ENCODE measurements at regions not wholly inside any gene's neighbourhood (a gene's known extent, or its start where the extent isn't known, plus 50 kb on each side); places are given as distances from the start of the nearest gene placed in this dataset.
"Not testable (repeated sequence)": the region's sequence is repeated elsewhere in the genome, so short reads cannot be mapped to it uniquely, and the experiment has no call there.

DNA sequence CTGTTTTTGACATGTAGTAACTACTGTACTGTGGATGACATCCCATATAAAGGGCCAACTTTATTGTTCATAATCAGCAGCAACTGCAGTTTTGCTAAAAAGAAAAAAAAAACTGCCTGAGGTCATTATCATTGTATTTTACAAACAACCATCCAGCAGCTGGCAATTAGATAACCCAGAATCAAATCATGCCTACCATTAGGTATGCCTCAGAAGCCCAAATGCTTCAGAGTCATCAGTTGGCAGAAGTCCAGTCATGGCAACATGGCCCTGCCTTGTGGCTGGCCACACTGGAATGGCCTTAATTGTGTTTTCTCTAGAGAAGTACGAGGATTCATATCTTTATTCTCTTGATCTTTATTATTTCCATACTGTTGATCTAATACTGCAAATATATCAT is 462.4 kb upstream of the NRSN1 start:
- DNase-seq (ENCODE audit: low spot score) = no peak

DNA sequence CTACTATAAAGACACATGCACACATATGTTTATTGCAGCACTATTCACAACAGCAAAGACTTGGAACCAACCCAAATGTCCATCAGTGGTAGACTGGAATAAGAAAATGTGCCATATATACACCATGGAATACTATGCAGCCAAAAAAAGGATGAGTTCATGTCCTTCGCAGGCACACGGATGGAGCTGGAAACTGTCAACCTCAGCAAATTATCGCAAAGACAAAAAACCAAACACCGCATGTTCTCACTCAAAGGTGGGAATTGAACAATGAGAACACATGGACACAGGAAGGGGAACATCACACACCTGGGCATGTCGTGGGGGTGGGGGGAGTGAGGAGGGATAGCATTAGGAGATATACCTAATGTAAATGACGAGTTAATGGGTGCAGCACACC is 460.1 kb upstream of the NRSN1 start:
- not testable (repeated sequence) for DNase-seq (ENCODE audit: low spot score)

DNA sequence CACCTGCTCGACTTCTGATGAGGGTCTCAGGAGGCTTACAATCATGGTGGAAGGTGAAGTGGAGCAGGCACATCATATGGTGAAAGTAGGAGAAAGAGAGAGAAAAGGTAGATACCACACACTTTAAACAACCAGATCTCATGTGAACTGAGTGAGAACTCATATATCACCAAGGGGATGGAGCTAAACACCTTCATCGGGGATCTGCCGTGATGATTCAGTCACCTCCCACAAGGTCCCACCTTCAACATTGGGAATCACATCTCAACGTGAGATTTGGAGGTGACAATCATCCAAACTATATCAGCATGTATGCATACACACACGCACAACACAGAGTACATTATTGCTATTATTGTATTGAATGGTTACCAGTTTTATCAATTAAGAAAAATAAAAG is 453.3 kb upstream of the NRSN1 start:
- DNase-seq (ENCODE audit: low spot score) = no peak

DNA sequence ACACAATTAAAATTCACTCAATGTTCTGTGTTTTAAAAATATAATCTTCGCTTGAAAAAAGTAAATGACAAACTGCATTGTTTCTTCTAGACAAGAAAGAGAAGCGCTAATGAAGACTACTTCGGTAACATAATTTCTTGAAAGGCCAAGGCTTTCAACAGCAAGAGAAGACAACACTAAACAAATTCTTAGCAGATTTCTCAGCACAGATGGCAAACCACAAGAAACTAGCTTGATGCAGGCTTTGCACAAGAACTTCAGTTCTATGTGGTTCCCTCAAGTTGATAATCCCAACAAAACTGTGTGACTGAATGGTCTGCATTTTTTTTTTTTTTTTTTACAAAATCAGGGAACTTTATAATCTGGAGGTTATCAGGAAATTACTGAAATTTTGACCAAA is 447.4 kb upstream of the NRSN1 start:
- DNase-seq (ENCODE audit: low spot score) = no peak

DNA sequence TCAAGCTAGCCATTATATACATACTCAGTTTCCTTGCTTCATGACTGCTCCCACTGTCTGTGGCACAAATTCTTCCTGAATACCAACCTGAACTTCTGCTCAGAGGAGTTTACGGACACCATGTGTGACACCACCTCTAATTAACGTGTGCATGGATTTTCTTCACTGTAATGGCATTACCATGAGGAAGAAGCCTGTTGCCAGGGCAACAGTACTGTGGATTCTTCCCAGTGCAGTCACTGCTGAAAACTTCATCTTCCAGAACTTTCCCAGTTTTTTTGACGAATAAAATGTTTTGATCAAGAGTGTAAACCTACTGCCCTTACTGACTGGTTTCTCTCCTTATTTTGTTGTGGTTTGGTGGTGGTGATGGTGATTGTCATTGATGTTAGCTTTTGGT is 444.3 kb upstream of the NRSN1 start:
- no peak for DNase-seq (ENCODE audit: low spot score)

DNA sequence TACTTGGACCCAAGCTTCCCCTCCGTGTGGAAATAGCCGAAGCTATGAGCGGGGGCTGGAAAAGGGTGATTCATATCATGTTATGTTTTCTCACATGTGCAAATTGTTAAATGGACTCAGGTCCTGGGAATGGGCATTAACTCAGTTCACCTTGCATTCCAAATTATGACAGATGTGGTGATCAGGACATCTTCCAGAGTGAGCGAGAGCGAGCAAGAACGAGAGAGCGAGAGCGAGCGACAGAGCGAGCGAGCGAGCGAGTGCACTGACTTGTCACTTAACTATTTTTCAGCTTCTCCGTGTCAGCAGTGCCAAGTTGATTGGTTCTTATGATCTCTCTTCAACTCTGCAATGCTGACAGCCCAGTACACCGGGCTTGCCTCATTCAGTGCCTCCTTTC is 437.4 kb upstream of the NRSN1 start:
- no peak for DNase-seq (ENCODE audit: low spot score)

DNA sequence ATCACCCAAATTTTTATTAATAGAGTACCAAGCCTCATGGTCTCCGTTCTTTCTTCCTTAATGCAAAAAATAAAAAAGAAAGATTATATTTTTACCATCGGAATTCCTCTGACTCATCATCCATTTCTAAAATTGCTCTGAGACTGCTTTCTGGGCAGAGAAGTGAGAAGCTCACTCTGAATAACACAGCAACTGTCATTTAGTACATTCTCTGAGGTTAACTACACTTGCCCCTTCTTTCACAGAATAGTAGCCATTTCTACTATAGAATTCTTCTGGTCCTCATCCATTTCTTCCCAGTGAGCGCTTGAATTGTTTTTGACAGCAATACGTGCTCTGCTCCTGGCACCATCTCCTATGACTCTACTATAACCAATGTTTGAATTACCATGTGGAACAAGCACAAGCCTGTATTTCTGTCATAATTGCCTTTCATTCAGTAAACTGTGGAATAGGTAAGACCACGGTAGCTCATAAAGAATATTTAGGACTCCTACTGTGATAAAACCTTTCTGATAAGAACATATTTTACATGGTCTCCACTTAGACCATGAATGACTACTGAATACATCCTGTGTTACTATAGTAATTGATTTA is 435.5 kb upstream of the NRSN1 start:
- DNase-seq (ENCODE audit: low spot score) = no peak

DNA sequence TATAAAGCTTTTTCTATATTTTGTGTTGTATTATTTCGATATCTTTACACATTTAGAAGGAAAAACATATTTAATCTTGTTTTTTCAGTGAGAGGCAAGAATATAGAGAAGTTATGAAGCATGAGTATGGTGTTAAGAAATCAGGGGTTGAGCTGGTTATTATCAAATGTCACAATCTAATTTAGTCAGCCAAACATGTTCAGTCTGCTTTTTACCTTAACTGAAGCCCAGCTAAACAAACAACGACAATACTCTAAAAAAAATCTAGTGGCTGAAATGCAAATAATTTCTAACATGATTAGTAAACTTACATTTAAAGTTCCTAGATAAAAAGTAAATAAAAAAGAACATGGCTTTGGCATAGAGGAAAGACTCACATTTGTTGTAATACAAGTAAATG is 433.8 kb upstream of the NRSN1 start:
- no peak for DNase-seq (ENCODE audit: low spot score)

DNA sequence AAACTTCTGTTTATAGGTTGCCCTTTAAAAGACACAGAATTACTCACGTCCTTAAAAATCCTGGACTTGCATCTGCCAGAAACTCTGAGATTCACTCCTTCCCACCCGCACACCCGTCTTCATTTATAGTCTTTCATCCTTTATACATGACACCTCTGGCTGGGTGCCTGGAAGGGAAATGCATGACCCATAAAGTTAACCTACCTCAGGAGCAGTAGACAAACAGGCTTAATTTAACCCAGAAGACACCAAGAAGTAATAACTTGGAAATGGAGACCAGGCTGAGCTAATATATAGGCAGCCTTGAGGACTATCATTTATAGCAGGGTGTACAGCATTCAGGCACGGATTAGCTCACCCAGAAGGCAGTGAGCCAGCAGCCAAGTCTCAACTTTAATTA is 429.0 kb upstream of the NRSN1 start:
- no peak for DNase-seq (ENCODE audit: low spot score)

DNA sequence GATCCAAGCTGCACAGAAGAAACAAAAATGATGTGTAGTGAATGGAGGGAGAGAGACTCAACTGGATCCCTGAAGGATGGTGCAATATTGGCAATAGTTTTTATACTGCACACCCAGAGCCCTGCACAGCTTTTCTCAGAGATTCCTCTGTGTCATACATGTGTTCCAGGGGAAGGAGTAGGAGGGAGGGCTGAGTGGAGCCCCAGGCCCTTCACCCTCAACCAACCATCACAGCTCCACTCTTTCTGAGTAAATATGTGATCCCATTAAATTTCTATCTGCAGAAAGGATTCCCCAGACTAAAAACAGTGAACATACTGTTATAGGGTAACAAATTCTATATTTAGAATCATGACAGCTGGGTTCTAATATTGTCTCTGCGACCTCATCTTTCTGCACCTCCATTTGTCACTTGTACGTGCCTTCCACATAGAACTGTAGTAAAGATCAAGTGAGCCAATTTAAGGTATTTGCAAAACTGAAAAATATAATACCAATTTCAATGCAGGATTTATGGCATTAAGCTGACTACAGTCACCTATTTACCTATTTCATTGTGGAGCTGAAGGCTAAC is 421.4 kb upstream of the NRSN1 start:
- DNase-seq (ENCODE audit: low spot score) = no peak

DNA sequence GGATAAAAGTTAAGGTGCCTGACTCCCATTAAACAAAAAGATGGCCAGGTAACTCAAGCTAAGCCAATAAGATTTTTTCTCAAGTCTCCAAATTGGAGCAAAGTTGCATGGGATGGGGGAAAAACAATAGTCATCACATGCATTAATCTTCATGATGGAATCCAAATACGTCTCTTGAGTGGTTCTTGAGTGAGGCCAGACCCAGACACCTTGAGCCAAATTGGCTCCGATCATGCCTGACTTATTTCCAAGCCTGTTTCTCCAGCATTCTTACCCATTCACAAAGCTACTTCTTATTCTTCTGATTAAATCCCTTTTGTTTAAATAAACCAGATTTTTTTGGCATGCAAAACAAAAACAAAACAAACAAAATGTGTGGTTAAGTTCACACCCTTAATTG is 420.3 kb upstream of the NRSN1 start:
- DNase-seq (ENCODE audit: low spot score) = no peak

DNA sequence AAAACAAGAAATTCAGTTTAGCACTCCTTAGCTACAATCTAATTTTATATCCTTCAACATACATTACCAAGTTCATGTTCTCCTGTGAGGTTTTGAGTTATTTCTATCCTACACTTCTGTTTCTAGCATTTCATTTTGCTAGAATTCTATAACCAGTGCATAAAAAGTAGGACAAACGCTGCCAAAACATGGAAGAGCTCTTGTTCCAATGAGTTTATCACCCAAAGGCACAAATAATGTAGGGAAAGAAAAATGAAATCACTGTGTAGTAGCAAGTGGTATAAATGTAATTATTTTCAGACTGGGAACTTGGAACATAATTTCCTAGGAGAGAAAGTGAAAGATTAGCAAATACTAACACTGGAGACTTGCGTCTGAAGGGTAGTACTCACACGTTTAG is 413.3 kb upstream of the NRSN1 start:
- DNase-seq (ENCODE audit: low spot score) = no peak

DNA sequence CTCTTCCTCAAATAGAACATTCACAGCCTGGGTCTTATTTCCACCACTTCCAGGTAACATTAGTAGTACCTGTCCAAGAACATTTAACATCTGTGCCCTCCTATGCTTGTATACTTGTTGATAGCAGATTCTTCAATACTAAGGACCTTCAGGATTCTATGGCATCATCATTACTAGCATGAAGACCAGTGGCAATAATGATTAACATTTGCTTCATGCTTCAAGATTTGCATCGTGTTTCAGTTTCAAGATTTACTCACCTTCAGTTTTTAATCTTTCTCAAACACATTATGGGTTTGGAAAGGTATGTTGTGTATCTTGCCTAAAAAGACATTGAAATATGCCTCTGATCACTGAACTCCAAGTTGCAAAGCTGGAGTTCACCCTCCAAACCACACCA is 412.8 kb upstream of the NRSN1 start:
- DNase-seq (ENCODE audit: low spot score) = no peak

DNA sequence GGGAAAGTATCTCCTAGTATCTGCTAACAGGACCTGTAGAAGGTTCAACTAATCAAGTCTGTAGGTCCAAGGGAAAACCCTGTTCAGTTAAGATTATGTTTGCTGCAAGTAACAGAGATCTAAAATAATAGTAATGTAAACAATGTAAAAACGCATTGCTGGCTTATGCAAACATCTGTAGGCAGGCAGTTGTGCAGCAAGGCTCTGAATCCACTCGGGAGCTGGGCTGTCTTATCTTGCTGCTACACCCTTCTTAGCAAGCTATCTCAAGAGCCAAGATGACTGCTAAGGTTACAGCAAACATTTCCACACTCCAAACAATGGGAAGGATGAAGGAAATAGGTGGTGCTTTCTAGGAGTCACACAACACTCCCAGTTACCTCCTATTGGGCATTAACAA is 397.3 kb upstream of the NRSN1 start:
- no peak for DNase-seq (ENCODE audit: low spot score)

DNA sequence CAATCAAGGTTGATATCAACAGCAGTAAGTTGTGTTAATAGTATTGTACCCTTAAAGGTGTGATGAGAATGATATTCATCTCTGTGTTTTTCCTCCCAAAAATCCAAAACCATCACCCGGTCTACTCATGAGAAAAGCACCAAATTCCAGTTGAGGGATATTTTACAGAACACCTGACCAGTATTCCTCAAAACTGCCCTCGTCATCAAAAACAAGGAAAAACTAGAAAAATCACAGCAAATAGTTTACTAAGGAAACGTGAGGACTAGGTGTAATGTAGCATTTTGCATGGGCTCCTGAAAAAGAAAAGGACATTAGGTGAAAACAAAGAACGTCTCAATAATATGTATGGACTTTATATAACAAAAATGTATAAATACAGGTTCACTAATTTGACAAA is 394.4 kb upstream of the NRSN1 start:
- DNase-seq (ENCODE audit: low spot score) = no peak

DNA sequence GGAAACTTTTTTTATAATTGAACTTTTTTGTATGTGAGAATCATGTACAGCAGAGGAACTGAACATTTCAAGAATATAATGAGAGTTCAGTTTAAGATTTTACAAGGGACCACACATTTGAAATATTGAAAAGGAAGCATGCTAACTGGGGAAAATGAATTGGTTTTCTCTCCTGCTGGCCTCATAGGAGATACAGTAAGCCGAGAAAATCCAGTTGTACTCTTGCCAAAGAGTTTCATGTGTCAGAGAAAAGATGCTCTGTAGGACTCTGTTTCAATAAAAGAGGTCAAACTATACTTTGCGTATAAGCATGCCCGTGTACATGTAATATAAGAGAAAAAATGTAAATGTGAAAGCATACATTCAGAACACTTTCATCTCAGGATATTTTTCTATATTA is 393.5 kb upstream of the NRSN1 start:
- DNase-seq (ENCODE audit: low spot score) = no peak

DNA sequence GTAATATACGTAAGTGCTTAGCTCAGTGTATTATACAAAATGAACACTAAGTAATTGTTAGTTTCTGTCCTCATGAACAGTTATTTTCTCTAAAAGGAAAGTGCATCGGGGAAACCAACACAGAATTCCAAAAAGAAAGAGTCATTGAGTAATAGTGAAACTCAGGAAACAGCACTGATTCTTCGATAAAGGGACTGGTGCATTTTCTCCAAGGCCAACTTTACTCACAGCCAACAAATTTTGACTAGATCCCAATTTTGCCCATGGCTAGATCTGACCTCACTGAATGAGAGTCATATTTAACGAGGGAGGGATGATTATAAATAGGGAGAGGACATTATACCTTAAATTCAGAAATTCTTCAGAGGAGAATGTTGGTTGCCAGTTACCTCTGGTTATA is 390.9 kb upstream of the NRSN1 start:
- DNase-seq (ENCODE audit: low spot score) = no peak

DNA sequence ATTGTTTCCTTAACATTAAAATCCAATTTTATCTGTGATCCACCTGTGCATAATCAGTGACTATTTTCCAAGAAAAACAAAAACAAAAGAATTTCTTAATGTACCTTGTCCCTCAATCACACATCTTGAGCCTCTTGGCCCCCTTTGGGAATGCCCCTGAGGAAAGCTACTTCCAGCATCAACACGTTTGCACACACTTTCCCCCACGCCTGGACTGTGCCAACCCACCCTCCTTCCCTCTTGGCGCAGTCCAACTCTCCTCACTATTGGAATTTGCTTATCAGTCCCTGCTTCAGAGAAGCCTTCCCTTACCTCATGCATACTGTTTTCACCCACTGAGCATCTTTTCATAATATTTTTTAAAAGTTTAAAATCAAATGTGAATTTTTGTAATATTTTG is 389.4 kb upstream of the NRSN1 start:
- no peak for DNase-seq (ENCODE audit: low spot score)

DNA sequence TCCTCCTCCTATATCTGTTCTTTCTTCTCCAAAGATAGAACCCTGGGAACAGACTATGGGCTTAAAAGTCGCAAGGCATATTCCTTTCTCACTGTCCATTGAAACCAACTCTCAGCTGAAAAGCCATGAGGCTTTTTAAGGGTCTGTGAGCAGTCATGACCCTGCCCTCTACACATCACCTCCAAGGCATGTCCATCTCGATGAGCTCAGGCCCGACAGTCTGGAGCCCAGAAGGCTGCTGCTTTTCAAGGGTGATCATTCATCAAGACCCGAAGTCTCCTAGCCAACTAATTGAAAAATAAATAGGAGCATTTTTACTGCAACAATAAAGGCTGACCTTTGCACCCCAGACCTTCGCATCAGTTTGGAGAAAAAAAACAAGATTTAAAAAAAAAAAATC is 378.8 kb upstream of the NRSN1 start:
- no peak for DNase-seq (ENCODE audit: low spot score)

DNA sequence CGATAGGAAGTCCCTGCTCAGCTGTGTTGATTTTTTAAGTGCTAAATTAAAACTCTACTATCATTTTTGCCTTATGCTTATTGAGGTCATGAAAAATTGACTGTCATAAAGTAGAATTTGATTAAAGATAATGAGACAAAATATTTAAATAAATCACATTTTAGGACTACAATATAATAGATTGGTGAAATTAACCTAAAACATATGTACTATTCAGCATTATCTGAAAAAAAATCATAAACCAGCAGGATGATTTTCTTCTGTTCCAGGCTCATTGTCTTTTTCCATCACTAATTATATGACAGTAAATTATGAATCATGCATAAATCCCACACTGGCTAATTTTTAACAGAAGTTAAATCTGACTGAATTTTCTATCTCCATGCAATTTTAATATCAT is 373.6 kb upstream of the NRSN1 start:
- no peak for DNase-seq (ENCODE audit: low spot score)

DNA sequence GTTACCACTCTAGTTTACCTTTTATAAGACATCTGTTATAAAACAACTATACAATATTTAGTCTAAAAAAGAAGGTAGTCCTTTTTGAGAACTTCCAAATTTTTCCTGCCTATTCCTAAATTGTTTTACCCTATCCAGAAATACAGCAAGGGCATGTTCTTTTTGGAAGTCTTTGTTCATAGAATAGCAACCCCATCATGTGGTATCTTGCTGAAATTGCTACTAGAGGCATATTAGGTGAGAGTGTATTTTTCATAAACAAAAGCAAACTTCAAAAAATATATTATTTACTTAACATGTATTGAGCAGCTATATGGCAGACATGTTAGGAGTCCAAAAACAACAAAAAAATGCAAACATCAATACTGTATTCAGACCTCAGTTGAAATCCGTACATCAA is 371.8 kb upstream of the NRSN1 start:
- no peak for DNase-seq (ENCODE audit: low spot score)

DNA sequence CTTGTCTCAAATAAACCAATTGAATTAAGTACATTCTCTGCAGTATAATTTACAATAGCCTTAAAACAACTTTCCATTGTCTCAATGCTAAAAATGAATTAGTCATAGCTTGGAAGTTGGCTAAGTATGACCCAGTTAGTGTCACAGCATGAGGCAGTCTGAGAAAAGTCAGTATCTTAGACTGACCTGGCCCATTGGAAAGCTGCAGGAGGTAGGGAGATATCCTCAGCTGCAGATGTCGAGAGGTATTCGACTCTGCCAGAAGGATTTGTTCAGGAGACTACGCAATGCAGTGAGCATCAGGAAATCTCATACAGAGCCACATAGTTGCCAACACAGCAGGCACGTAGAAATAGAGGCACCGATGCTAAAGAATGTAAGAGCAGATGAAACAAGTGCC is 350.9 kb upstream of the NRSN1 start:
- no peak for DNase-seq (ENCODE audit: low spot score)

DNA sequence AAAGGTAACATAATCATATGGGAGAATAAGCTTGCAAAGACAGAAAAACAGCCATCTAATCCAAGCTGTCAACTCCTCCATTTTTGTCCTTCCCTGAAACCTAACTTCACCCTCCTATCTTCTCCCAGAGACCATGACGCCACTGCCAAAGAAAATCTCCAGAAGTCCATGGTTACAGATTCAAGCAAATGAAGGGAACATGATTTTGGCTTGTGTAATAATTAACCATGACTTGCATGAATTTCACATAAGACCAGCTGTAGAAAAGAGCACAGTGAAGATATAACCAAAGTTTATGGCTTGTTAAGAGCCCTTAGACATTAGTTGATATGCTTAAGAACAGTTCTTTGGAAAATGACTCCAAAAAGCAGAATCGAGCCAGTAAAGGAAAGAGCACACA is 342.1 kb upstream of the NRSN1 start:
- no peak for DNase-seq (ENCODE audit: low spot score)

DNA sequence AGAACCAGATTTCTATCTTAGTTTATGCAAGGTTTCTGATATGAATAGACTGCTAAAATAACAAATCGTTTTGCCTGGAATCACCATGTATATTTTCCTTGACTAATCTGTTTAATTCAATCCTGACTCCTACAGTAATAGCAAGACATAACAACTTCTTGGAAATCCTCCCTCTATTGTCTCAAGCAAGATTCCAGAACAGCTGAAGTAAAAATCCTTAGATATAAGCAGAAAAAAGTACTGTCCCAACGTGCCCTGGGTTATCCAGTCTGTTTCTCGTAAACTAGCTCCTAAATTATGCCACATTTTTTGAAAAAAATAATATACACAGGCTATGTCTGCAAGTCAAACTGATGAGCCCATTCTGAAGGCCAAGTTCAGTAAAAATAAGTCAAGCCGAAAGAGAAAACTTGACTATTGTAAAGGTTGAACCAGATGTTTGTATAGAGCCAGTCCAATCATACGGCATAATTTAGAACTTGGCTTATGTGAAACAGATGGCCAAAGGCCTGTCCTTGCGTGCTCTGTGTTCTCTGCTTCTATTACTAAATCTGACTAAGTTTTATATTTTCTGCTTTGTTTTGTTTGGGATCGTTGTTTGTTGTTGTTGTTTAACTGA is 341.6 kb upstream of the NRSN1 start:
- no peak for DNase-seq (ENCODE audit: low spot score)

All from NAMALWA (cell line).